Astrocyte of the hippocampus (primary cell): ENCODE measurements at regions not wholly inside any gene's neighbourhood (a gene's known extent, or its start where the extent isn't known, plus 50 kb on each side); places are given as distances from the start of the nearest gene placed in this dataset.
A peak's percentile ranks its signal among the peaks of the same experiment; 100 is the strongest.

Experiments
- DNase-seq: peaks from one replicate; pipeline ENCODE4 v3.0.0; 2011; ENCODE audit warnings: low read depth, low spot score

- peak; percentile 16 for DNase-seq
Measured at GRCh38 chr3:24595796-24596195, 101.1 kb upstream of the THRB start.

DNA sequence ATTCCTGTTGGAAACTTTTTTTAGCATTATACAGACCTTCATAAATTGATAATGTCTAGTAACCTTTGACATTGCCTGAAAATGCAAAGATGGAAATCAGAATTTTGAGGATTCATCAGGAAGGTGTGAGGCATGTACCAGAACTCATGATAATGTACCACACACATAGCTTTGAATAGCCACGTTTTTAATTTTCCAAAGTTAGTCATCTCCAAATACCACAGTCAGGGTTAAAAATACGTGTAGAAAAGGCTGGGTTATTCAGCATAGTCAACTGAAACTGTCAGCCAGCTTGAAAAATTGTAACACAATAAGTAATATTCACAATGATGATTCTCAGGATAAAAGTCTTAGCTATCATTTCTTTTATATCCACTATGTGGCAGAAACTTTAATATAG, 102.0 kb upstream of the THRB start:
- DNase-seq = no peak

GRCh38 chr3:24598695-24599470, 104.2 kb upstream of the THRB start:
- peak; percentile 44 for DNase-seq

- DNase-seq = no peak
Measured at GRCh38 chr3:24601066-24601939, 106.7 kb upstream of the THRB start.

GRCh38 chr3:24604215-24604614, 109.6 kb upstream of the THRB start:
- no peak for DNase-seq

- no peak for DNase-seq
Measured at GRCh38 chr3:24605511-24606028, 110.9 kb upstream of the THRB start.

DNA sequence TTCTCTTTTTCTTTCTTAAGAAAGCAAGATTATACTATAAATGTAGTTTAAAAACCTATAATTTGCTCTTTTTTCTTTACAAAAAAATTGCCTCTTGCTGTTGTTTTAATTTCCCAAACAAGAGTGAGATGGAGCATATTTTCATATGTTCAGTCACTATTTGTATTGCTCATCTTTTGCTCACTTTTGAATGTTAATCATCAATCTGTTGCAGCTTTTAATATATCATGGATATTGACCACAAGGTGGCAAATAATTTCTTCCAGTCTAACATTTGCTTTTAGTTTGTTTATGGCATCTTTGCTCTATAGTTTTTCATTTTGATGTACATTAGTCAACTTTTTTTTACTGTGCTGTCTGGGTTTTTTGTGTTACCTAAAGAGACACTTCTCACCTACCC, 112.6 kb upstream of the THRB start:
- no peak for DNase-seq

DNA sequence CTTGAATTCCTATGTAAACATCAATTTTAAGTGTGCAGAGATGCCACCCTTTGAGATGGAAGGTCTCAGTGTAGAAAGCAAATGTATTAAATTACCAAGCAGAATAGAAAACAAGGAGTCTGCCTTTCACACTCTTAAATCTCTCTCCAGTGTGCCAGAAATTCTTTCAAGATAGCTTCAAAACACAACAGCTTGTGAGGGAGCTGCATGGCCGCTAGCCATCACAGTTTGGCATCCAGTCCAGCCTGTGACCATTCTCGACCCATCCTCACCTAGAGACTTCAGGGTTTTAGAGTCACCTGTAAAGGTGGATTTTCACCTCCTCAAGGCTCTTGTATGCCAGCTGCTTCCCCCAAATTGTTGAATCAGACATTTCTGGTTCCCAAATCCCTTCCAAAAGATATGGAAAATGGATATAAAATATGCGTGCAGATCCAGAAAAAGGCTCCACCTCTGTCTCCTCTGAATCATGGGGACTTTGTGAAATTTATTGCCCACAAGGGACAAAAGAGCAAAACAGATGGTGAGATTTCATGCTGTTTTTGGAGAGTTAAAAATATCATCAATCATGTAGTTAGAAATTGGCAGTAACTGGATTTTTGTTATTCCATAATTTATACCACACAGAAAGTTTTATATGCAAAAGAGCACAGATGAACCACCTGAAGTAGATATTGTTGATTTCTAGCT, 114.2 kb upstream of the THRB start:
- DNase-seq = no peak

DNA sequence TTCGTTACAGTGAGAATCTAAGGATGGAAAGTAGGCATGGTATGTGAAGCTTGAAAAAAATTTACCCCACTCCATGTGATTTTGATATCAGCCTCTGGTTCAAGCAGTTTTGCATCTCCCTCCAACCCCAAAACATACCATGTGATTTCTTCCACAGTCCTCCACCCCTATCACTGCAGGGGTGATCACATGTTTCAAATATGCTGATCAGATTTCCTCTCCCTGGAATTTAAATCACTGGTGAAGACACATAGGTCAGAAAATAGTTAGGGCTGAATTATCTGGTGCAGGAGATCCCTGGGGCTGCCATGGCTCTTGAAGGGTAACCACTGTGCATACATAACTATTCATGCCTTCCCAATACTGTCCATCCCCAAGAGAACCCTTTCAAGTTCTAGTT, 119.7 kb upstream of the THRB start:
- no peak for DNase-seq

GRCh38 chr3:24615177-24615576, 120.5 kb upstream of the THRB start:
- no peak for DNase-seq

DNA sequence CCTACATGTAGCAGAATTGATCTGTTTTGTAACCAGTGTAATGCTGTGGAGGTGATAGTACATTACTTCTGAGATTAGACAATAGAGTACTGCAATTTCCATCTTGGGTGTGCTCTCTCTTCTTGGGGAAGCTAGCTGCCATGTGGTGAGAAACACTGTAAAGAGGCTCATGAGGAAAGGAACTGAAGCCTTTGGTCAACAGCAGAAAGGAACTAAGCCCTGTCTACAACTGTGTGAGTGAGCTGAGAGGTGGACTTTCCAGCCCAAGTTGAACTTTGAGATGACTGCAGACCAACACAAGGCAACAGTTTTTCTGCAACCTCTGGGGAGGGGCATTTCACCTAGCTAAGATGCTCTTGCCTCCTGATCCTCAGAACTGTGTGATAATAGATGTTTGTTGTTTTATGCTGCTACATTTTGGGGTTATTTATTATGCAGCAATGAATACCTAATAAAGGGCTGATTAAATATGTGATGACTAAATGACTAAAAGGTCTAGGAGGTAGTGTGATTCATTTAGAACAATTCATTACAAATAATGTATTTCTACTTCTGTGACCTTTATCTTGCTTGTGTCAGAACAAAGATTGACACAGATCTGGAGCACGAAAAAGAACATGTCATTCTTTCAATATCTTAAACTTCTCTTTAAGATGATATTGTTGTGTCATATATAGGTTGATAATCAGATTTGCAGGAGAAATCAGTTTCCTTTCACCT, 121.6 kb upstream of the THRB start:
- DNase-seq = no peak

- no peak for DNase-seq
Measured at GRCh38 chr3:24622138-24622537, 127.5 kb upstream of the THRB start.

- no peak for DNase-seq
Measured at GRCh38 chr3:24622696-24623225, 128.1 kb upstream of the THRB start.

DNA sequence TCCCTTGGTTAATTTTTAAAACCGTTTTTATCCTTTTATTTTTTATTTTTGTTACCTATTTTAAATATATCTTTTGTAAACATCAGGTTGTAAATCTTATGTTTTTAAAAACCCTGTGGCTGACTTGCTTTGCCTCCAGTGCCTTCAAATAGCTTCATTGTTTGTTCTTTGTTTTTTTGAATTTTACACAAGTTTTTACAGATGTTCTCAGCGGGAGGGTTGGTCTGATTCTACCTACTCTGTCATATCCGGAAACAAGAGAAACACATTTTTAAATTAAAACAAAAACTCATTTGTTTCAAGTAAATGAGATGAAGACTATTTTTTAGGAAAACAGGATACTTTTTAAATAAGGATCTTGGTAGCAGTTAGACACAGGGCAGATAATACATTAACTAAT, 129.0 kb upstream of the THRB start:
- DNase-seq = no peak

DNA sequence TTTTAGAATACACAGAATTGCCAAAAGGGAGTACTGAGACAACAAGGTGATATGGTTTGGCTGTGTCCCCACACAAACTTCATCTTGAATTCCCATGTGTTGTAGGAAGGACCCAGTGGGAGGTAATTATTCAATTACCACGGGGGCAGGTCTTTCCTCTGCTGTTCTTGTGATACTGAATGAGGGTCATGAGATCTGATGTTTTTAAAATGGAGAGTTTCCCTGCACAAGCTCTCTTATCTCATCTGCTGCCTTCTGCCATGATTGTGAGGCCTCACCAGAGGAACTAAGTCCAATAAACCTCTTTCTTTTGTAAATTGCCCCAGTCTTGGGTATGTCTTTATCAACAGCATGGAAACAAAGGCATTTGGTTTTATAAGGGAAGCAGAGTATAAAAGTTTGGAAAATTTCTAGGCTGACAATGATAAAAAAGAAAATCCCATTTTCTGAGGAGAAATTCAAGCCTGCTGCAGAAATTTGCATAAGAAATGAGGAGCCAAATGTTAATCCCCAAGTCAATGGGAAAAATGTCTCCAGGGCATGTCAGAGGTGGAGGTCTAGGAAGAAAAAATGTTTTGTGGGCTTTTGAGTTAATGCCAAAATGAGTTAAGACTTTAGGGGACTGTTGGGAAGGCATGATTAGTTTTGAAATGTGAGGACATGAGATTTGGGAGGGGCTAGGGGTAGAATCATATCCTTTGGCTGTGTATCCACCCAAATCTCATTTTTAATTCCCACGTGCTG, 130.5 kb upstream of the THRB start:
- DNase-seq = no peak

- no peak for DNase-seq
Measured at GRCh38 chr3:24628523-24629258, 134.0 kb upstream of the THRB start.

DNA sequence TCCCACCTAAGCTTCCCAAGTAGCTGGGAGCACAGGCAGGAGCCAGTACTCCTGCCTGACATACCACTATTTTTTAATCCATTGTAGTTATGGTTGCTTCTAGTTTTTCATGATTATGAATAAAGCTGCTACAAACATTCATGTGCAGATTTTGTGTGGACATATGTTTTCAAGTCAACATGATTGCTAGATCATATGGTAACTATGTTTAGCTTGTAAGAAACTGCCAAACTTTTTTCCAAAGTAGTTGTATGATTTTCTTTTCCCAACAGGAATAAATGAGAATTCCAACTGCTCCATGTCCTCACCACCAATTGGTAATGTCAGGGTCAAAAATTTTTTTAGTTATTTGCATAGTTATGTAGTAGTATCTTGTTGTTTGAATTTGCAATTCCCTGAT, 136.8 kb upstream of the THRB start:
- DNase-seq = no peak

DNA sequence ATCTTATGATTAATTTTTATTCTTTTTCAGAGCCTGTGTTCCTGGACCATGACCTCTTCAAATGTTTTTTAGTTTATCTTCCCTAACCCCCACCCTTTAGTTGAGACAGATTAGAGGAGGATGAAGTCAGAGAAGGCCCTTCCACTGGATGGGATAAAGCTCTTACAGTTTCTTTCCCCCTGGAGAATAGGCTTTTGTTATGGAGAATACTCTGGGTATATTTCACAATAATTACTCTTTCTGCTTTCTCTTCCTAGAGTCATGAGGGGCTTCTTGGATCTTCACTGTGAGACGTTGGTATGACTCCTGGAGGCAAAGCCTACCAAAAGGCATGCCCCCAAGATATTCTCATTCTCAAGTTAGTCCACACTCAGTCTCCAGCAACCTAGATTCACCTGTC, 144.4 kb upstream of the THRB start:
- no peak for DNase-seq

DNA sequence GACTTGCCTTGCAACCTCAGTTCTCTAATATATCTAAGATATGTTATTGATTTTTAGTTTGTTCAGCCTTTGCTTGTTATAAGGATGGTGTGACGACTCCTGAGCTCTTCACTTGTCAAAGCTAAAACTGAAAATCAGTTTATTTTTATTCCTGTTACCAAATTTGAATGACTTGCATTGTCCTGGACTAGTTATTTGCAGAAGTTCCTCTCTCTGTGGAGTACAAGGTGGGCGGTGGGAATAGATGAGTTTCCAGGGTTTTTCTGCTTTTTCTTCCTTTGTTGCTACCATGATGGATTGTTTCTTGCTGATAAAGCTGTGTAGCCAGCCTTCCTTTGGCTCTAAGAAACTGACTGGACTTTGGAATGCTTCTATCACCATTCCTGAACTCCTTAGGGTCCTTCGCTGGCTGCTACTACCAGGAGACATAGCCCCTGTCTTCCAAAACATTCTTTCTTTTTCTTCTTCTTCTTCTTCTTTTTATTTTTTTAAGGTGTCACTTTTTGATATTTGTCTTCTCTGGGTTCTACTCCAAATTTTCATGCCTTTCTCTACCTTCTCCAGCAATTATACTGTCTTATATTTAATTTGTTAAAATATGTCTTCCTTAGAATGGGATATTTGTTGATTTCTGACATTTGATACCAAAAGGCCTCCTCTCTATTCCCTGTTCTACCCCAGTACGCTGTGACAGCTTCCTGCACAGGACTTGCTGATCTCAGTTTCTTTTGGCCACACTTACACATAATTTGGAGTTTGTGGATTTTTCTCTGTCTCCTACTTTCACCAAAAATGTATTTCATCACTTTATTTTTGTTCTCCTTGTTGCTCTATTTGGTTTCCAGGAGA, 145.1 kb upstream of the THRB start:
- DNase-seq = no peak
